ENCODE measurements at regions not wholly inside any gene's neighbourhood (a gene's known extent, or its start where the extent isn't known, plus 50 kb on each side); places are given as distances from the start of the nearest gene placed in this dataset.

GRCh38 chr6:71395731-71396409 lies 107.3 kb downstream of the OGFRL1 start:
- Histone ChIP-seq H3K9me3 (ENCODE audit: control extremely low read depth in 1 of 3, control insufficient read depth in 2 of 3, insufficient read depth in 1 of 3, low read length in 2 of 3) (no peaks in the 10 kb centered on the region), H3K4me3 (ENCODE audit: control extremely low read depth in 1 of 5, extremely low read depth in 1 of 5, insufficient read depth in 1 of 5, low read depth in 2 of 5, low read length in 4 of 5) (no peak overlapping the region), H3K79me2 (ENCODE audit: control insufficient read depth, insufficient read depth, low read length) (no peaks in the 10 kb centered on the region), H2AFZ (ENCODE audit: insufficient read depth, low read depth, low read length, poor library complexity, severe bottlenecking) (no peak overlapping the region), H3K4me2 (replicated peaks; ENCODE audit: low read depth, low read length, poor library complexity, severe bottlenecking) (no peak overlapping the region), H3K27ac (ENCODE audit: low read length in 2 of 2) (no peak overlapping the region), H3K4me1 (ENCODE audit: control insufficient read depth in 2 of 2, insufficient read depth in 2 of 2, low read length in 2 of 2) (no peaks in the 10 kb centered on the region), H4K20me1 (ENCODE audit: control insufficient read depth, insufficient read depth, low read length, poor library complexity, severe bottlenecking) (no peaks in the 10 kb centered on the region), H3K36me3 (replicated peaks in 1 of 2; ENCODE audit: control extremely low read depth in 1 of 2, control insufficient read depth in 1 of 2, extremely low read depth in 1 of 2, insufficient read depth in 2 of 2, low read length in 1 of 2) (no peaks in the 10 kb centered on the region), H3K27me3 (replicated peaks in 1 of 4; ENCODE audit: control extremely low read depth in 1 of 4, control insufficient read depth in 3 of 4, insufficient read depth in 4 of 4, low read length in 3 of 4) (no peaks in the 10 kb centered on the region), H3K9ac (ENCODE audit: low read length) (no peak overlapping the region)
- Mint-ChIP-seq H3K4me3 (no peak overlapping the region), H3K4me1 (no peaks in the 10 kb centered on the region), H3K9me3 (ENCODE audit: insufficient read depth) (no peaks in the 10 kb centered on the region), H3K27ac (no peak overlapping the region), H3K27me3 (peaks cover 8% of the 10 kb centered on the region)
- TF ChIP-seq EZH2 (IDR thresholded peaks at IDR 0.05; ENCODE audit: borderline replicate concordance, insufficient read depth, low read depth, low read length, poor library complexity, severe bottlenecking) (no peak), CTCF (IDR thresholded peaks at IDR 0.05) (no peak)
- 81% methylated on average over 2 of the region's 3 CpGs for WGBS (ENCODE audit: insufficient coverage)
- no peak for ATAC-seq (ENCODE audit: low read depth)
- ChIA-PET CTCF (interaction anchor here (1.1 to 2.0 kb wide), 3 partner anchors 11 to 39 kb away, joined by 3 to 5 read pairs (median 5); no protein-coding TSS in a partner anchor), POLR2A (no interaction called here)
- DNase-seq, result no peak
- intact Hi-C loops (cut with micrococcal nuclease), result no loop called here

- no peaks in the 10 kb centered on the region for H3K79me2 ChIP-seq (ENCODE audit: control insufficient read depth, insufficient read depth, low read length)
- no peaks in the 10 kb centered on the region for H3K27me3 ChIP-seq (replicated peaks in 1 of 4; ENCODE audit: control extremely low read depth in 1 of 4, control insufficient read depth in 3 of 4, insufficient read depth in 4 of 4, low read length in 3 of 4)
- H2AFZ ChIP-seq (ENCODE audit: insufficient read depth, low read depth, low read length, poor library complexity, severe bottlenecking), result no peak overlapping the region
- DNase-seq (no peak), ATAC-seq (ENCODE audit: low read depth) (no peak)
- no peaks in the 10 kb centered on the region for H3K4me1 ChIP-seq (ENCODE audit: control insufficient read depth in 2 of 2, insufficient read depth in 2 of 2, low read length in 2 of 2)
- POLR2A ChIA-PET, result no interaction called here
- H3K27me3 Mint-ChIP-seq, result peaks cover 8% of the 10 kb centered on the region
- H3K9me3 Mint-ChIP-seq (ENCODE audit: insufficient read depth), result no peaks in the 10 kb centered on the region
- no peaks in the 10 kb centered on the region for H3K9me3 ChIP-seq (ENCODE audit: control extremely low read depth in 1 of 3, control insufficient read depth in 2 of 3, insufficient read depth in 1 of 3, low read length in 2 of 3)
- H3K4me1 Mint-ChIP-seq, result no peaks in the 10 kb centered on the region
- H3K27ac Mint-ChIP-seq, result no peak overlapping the region
- no peaks in the 10 kb centered on the region for H4K20me1 ChIP-seq (ENCODE audit: control insufficient read depth, insufficient read depth, low read length, poor library complexity, severe bottlenecking)
- CTCF ChIA-PET, result interaction anchor here (1.1 to 2.0 kb wide), 2 partner anchors 14 to 40 kb away, joined by 3 to 5 read pairs; no protein-coding TSS in a partner anchor
- intact Hi-C loops (cut with micrococcal nuclease), result no loop called here
- H3K4me3 ChIP-seq (ENCODE audit: control extremely low read depth in 1 of 5, extremely low read depth in 1 of 5, insufficient read depth in 1 of 5, low read depth in 2 of 5, low read length in 4 of 5), result no peak overlapping the region
- WGBS (ENCODE audit: insufficient coverage), result no CpG with 5 or more reads among the region's 2 CpGs
- no peaks in the 10 kb centered on the region for H3K36me3 ChIP-seq (replicated peaks in 1 of 2; ENCODE audit: control extremely low read depth in 1 of 2, control insufficient read depth in 1 of 2, extremely low read depth in 1 of 2, insufficient read depth in 2 of 2, low read length in 1 of 2)
- no peak overlapping the region for H3K9ac ChIP-seq (ENCODE audit: low read length)
- no peak overlapping the region for H3K4me2 ChIP-seq (replicated peaks; ENCODE audit: low read depth, low read length, poor library complexity, severe bottlenecking)
- no peak overlapping the region for H3K27ac ChIP-seq (ENCODE audit: low read length in 2 of 2)
- H3K4me3 Mint-ChIP-seq, result no peak overlapping the region
- TF ChIP-seq EZH2 (IDR thresholded peaks at IDR 0.05; ENCODE audit: borderline replicate concordance, insufficient read depth, low read depth, low read length, poor library complexity, severe bottlenecking) (no peak), CTCF (IDR thresholded peaks at IDR 0.05) (no peak)
Observed at GRCh38 chr6:71396410-71396801, 107.8 kb downstream of the OGFRL1 start.
